Spleen (tissue), 7 donors: ENCODE measurements at regions not wholly inside any gene's neighbourhood (a gene's known extent, or its start where the extent isn't known, plus 50 kb on each side); places are given as distances from the start of the nearest gene placed in this dataset.

Source experiments
- POLR2A ChIP-seq, 3 donors: fragments of 450-650 bp; IDR thresholded peaks; one replicate each; pipeline ENCODE4 v1.5.1; 2017; ENCODE audit warnings: antibody characterized with exemption in 3 of 3, mild to moderate bottlenecking in 1 of 3
- POLR2AphosphoS5 ChIP-seq, 3 donors: sonication (generic); formaldehyde crosslinking; IDR thresholded peaks; one replicate each; pipeline ENCODE4 v1.5.1; 2017; ENCODE audit warnings: antibody characterized with exemption in 3 of 3
- TF ChIP-seq, protein P1 (sequence below), 11 experiments: fragments of 200-600 bp in 7 of 11; fragments of 450-650 bp in 4 of 11; sonication (generic) in 4 of 11; IDR thresholded peaks in 8 of 11; conservative IDR thresholded peaks in 3 of 11; 1 replicate in 7 of 11; 2 replicates in 4 of 11; pipeline versions ENCODE4 v1.4.0 to v1.8.0; 2016 to 2021; ENCODE audit warnings: antibody characterized with exemption in 11 of 11, inconsistent platforms in 4 of 11, mild to moderate bottlenecking in 1 of 11
- donor health status: DM: no; HTN: no; CAD: no; lungs with moderate emphysema.
- donor health status: DM: no; HTN: no; CAD: no.
- donor health status: DM: no; HTN: no; CAD: no.

DNA sequence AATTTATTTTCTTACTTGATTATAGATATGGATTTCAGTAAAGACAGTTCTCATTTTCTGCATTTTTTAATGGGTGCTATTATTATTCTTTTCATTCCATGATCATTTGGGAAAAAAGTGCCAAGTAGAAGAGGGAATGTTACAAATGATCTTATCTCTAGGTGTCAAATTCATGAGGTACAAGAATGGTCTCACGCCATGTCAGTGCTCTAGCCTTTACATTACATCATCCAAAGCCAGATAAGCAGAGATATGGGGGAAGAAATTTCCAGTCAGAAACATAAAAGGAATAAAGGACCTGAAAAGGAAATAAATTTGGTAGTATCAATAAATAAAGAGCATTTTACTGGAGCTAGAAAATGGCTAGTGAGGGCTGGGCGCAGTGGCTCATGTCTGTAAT, 1544.2 kb upstream of the CDH6 start:
- no peak for TF ChIP-seq POLR2AphosphoS5 (IDR thresholded peaks at IDR 0.05)
- TF ChIP-seq, protein P1, sequence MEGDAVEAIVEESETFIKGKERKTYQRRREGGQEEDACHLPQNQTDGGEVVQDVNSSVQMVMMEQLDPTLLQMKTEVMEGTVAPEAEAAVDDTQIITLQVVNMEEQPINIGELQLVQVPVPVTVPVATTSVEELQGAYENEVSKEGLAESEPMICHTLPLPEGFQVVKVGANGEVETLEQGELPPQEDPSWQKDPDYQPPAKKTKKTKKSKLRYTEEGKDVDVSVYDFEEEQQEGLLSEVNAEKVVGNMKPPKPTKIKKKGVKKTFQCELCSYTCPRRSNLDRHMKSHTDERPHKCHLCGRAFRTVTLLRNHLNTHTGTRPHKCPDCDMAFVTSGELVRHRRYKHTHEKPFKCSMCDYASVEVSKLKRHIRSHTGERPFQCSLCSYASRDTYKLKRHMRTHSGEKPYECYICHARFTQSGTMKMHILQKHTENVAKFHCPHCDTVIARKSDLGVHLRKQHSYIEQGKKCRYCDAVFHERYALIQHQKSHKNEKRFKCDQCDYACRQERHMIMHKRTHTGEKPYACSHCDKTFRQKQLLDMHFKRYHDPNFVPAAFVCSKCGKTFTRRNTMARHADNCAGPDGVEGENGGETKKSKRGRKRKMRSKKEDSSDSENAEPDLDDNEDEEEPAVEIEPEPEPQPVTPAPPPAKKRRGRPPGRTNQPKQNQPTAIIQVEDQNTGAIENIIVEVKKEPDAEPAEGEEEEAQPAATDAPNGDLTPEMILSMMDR (IDR thresholded peaks at IDR 0.05 in 8 of 11, conservative IDR thresholded peaks at IDR 0.05 in 3 of 11): no peak
- TF ChIP-seq POLR2A (IDR thresholded peaks at IDR 0.05): no peak
